ENCODE measurements at regions not wholly inside any gene's neighbourhood (a gene's known extent, or its start where the extent isn't known, plus 50 kb on each side); places are given as distances from the start of the nearest gene placed in this dataset.

DNA sequence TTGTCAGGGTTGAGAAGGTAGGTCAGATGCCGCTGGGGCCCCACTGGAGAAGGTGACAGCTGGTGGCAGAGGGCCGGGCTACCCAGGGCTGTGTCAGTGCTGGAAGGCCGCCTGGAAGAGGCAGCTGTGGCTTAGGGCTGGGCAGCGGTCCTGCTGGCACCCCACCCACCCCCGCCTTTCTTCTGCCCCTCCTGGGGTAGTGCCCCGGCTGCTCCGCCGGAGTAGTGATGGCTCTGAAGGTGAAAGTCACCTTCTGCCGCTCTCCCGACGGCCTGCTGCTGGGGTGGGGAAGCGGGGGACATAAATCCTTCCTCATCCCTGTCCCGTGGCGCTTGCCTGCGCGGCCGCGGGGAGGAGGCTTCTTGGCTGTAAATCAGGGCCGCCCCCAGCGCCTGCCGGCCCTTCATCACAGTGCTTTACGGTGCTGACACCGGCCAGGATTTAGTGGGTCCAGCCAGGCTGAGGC lies 332.2 kb downstream of the DYSF start:
- DNase-seq (ENCODE audit: low read depth, low spot score): no peak
- no peaks in the 10 kb centered on the region for H3K4me1 ChIP-seq (ENCODE audit: control insufficient read depth, insufficient read depth, low read length)
- H3K27me3 ChIP-seq (ENCODE audit: control insufficient read depth, insufficient read depth, low read length): no peaks in the 10 kb centered on the region
- H3K9me3 ChIP-seq (ENCODE audit: control insufficient read depth, insufficient read depth, low read length): no peaks in the 10 kb centered on the region
- no CpG with 5 or more reads among the region's 23 CpGs for WGBS (ENCODE audit: insufficient coverage, insufficient read length)
- no peaks in the 10 kb centered on the region for H3K36me3 ChIP-seq (ENCODE audit: control insufficient read depth, insufficient read depth, low read length)
- H3K4me3 ChIP-seq (ENCODE audit: low read length): no peak overlapping the region
- no peak overlapping the region for H3K27ac ChIP-seq (ENCODE audit: low read length)

DNA sequence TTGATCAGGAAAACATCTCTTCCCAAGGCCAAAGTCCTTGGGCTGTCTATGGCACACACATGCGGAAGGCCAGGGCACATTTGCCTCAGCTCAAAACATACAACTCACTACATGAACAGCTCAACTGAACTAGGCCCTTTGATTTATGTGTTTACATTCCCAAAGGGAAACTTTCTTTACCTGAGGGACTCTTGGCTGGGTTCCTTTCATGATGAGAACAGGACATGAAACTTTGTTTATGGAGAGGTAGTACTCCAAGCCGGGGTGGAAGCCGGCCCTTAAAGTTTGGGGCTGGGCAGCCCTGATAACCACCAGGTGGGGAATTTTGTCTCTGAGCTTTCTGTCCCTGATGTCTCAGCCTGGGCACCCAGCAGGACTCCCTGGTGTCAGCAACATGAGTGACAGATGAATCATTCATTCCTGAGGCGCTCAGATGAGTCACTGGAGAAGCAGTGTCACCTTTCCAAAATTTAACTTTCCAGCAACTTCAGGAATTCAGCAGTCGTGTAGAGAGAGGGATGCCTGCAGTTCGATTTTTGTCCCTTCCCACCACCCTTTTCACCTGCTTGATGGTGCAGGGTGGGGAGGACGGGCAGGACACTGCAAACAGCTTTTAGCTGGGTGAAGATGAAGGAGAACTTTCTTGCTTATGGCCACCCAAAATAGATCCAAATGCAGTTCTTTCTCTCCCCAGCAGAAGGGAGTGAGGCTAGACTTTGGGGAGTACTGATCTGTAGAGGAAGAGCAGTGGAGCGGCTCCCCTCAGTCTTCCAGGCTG lies 331.6 kb downstream of the DYSF start:
- DNase-seq (ENCODE audit: low read depth, low spot score): no peak
- no peaks in the 10 kb centered on the region for H3K27me3 ChIP-seq (ENCODE audit: control insufficient read depth, insufficient read depth, low read length)
- H3K36me3 ChIP-seq (ENCODE audit: control insufficient read depth, insufficient read depth, low read length): no peaks in the 10 kb centered on the region
- H3K4me3 ChIP-seq (ENCODE audit: low read length): no peak overlapping the region
- WGBS (ENCODE audit: insufficient coverage, insufficient read length): no CpG with 5 or more reads among the region's 8 CpGs
- H3K9me3 ChIP-seq (ENCODE audit: control insufficient read depth, insufficient read depth, low read length): no peaks in the 10 kb centered on the region
- no peak overlapping the region for H3K27ac ChIP-seq (ENCODE audit: low read length)
- H3K4me1 ChIP-seq (ENCODE audit: control insufficient read depth, insufficient read depth, low read length): no peaks in the 10 kb centered on the region

DNA sequence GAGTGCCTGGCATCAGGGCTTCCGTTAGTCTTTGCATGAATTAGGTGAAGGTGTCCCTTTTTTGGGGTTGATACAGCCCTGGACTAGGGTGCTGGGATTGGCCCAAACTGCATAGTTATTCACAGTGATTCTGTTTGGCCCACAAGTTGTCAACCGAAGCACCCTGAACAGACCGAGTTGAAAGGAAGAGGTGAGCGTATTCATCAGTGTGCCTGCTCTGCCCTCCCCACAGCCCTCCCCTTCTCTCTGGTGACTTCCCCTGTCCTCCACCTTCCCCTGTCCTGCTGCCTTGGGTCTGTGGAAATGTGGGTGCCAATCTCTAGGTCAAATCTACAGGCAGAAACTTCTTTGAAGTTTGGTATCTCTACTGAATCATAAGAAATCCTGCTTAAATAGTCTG lies 330.5 kb downstream of the DYSF start:
- Histone ChIP-seq H3K4me1 (ENCODE audit: control insufficient read depth, insufficient read depth, low read length) (no peaks in the 10 kb centered on the region), H3K27me3 (ENCODE audit: control insufficient read depth, insufficient read depth, low read length) (no peaks in the 10 kb centered on the region), H3K27ac (ENCODE audit: low read length) (no peak overlapping the region), H3K9me3 (ENCODE audit: control insufficient read depth, insufficient read depth, low read length) (no peaks in the 10 kb centered on the region), H3K36me3 (ENCODE audit: control insufficient read depth, insufficient read depth, low read length) (no peaks in the 10 kb centered on the region), H3K4me3 (ENCODE audit: low read length) (no peak overlapping the region)
- no peak for DNase-seq (ENCODE audit: low read depth, low spot score)
- WGBS (ENCODE audit: insufficient coverage, insufficient read length): no CpG with 5 or more reads among the region's 4 CpGs

DNA sequence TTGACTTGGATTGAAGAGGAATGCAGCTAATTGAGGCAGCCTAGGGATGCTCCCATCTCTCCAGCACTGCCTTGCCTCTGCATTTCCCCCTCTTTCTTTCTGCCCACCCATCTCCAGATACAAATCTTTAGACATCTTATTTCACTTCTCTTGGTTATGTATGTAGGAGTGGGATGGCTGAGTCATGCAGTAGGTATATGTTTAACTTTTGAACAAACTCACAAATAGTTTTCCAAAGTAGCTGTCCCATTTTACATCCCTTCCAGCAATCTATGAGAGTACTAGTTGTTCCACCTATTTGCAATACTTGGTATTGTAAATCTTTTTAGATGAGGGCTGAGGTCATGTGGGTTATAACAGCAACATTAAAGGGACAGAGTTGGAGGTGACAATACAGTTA lies 329.9 kb downstream of the DYSF start:
- DNase-seq (ENCODE audit: low read depth, low spot score): no peak
- H3K27ac ChIP-seq (ENCODE audit: low read length): no peak overlapping the region

DNA sequence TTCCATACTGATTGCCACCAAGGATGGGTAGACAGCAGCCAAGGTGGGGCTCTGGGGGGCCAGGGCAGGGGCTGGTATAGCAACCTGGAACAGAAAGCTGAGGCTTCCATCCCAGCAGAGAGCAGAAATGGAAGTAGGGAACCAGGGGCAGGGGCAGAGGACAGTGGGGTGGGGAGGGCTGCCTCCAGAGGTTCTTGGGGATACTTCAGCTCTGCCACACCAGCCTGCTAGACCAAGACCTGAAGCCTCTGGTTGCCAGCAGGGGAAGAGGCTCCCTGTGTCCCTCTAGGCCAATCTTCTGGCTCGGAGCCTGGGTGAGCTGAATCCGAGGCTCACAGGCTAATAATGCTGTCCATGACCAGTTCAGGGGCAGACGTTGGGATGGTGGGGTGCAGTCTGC lies 329.0 kb downstream of the DYSF start:
- Histone ChIP-seq H3K4me3 (ENCODE audit: low read length) (no peak overlapping the region), H3K27me3 (ENCODE audit: control insufficient read depth, insufficient read depth, low read length) (no peaks in the 10 kb centered on the region), H3K36me3 (ENCODE audit: control insufficient read depth, insufficient read depth, low read length) (no peaks in the 10 kb centered on the region), H3K9me3 (ENCODE audit: control insufficient read depth, insufficient read depth, low read length) (no peaks in the 10 kb centered on the region), H3K4me1 (ENCODE audit: control insufficient read depth, insufficient read depth, low read length) (no peaks in the 10 kb centered on the region), H3K27ac (ENCODE audit: low read length) (no peak overlapping the region)
- no CpG with 5 or more reads among the region's 3 CpGs for WGBS (ENCODE audit: insufficient coverage, insufficient read length)
- DNase-seq (ENCODE audit: low read depth, low spot score): no peak

More for the DNA sequence above, 329.9 kb downstream of the DYSF start:
- Histone ChIP-seq H3K27me3 (ENCODE audit: control insufficient read depth, insufficient read depth, low read length) (no peaks in the 10 kb centered on the region), H3K4me3 (ENCODE audit: low read length) (no peak overlapping the region), H3K36me3 (ENCODE audit: control insufficient read depth, insufficient read depth, low read length) (no peaks in the 10 kb centered on the region), H3K4me1 (ENCODE audit: control insufficient read depth, insufficient read depth, low read length) (no peaks in the 10 kb centered on the region), H3K9me3 (ENCODE audit: control insufficient read depth, insufficient read depth, low read length) (no peaks in the 10 kb centered on the region)

DNA sequence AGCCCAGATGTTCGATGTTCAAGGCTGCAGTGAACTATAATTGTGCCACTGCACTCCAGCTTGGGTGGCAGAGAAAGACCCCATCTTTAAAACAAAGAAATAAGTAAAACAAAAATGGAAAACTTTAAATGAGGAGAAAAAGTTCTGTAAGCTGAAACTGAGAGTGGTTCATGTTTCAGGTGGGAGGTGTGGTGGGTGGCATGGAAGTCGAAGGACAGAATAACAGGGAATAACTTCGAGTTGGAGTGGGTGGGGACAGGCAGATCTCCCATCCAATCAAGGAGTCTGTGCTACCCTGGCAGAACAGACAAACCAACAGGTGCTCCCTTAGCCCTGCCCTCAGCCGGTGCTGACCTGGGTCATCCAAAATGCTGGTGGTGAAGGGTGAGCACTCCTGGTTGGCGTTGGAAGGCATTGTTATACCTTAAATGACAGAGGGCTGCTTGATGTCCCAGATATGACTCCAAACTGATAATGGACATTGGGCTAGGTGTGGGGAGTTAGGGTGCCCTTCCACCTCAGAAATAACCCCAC lies 328.4 kb downstream of the DYSF start:
- Histone ChIP-seq H3K9me3 (ENCODE audit: control insufficient read depth, insufficient read depth, low read length) (no peaks in the 10 kb centered on the region), H3K4me3 (ENCODE audit: low read length) (no peak overlapping the region), H3K27ac (ENCODE audit: low read length) (no peak overlapping the region), H3K36me3 (ENCODE audit: control insufficient read depth, insufficient read depth, low read length) (no peaks in the 10 kb centered on the region), H3K4me1 (ENCODE audit: control insufficient read depth, insufficient read depth, low read length) (no peaks in the 10 kb centered on the region), H3K27me3 (ENCODE audit: control insufficient read depth, insufficient read depth, low read length) (no peaks in the 10 kb centered on the region)
- no CpG with 5 or more reads among the region's 5 CpGs for WGBS (ENCODE audit: insufficient coverage, insufficient read length)
- DNase-seq (ENCODE audit: low read depth, low spot score): no peak

DNA sequence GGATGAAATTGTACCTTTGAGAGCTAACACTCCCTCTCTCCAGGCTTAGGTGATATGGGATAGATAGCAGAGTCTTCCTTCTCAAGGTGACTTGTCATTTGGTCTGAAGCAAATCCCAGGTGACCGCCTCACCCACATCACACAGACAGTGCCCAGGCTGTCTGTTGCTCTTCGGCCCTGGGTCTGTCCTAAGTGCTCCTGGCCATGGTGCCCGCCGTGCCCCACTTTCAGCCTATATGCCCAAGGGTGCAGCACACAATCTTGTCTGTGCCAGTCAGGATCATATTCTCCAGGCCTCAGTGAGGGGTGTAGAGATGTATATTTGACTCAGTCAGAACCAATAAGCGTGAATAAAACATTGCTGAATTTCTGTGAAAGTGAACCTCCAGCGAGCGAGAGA lies 326.8 kb downstream of the DYSF start:
- Histone ChIP-seq H3K9me3 (ENCODE audit: control insufficient read depth, insufficient read depth, low read length) (no peaks in the 10 kb centered on the region), H3K27me3 (ENCODE audit: control insufficient read depth, insufficient read depth, low read length) (no peaks in the 10 kb centered on the region), H3K27ac (ENCODE audit: low read length) (no peak overlapping the region), H3K36me3 (ENCODE audit: control insufficient read depth, insufficient read depth, low read length) (no peaks in the 10 kb centered on the region), H3K4me1 (ENCODE audit: control insufficient read depth, insufficient read depth, low read length) (no peaks in the 10 kb centered on the region), H3K4me3 (ENCODE audit: low read length) (no peak overlapping the region)
- no CpG with 5 or more reads among the region's 7 CpGs for WGBS (ENCODE audit: insufficient coverage, insufficient read length)
- no peak for DNase-seq (ENCODE audit: low read depth, low spot score)

DNA sequence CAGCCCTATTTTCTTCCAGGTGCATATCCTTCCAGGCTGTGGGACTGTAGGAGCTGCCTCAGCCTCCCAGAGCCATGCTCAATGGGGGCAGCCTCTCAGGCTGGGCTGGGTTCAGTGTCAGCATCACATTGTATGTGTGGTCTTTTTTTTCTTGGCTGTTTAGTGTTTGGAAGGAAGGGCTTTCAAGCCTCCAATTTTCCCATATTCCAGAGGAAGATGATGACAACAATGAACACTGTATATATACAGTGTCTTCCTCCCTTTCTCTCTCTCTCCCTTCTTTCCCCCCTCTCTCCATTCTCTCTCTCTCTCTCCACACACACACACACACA lies 326.4 kb downstream of the DYSF start:
- DNase-seq (ENCODE audit: low read depth, low spot score): no peak
- H3K27me3 ChIP-seq (ENCODE audit: control insufficient read depth, insufficient read depth, low read length): no peaks in the 10 kb centered on the region
- no peaks in the 10 kb centered on the region for H3K9me3 ChIP-seq (ENCODE audit: control insufficient read depth, insufficient read depth, low read length)
- no peak overlapping the region for H3K27ac ChIP-seq (ENCODE audit: low read length)
- H3K4me1 ChIP-seq (ENCODE audit: control insufficient read depth, insufficient read depth, low read length): no peaks in the 10 kb centered on the region
- no peaks in the 10 kb centered on the region for H3K36me3 ChIP-seq (ENCODE audit: control insufficient read depth, insufficient read depth, low read length)
- H3K4me3 ChIP-seq (ENCODE audit: low read length): no peak overlapping the region

DNA sequence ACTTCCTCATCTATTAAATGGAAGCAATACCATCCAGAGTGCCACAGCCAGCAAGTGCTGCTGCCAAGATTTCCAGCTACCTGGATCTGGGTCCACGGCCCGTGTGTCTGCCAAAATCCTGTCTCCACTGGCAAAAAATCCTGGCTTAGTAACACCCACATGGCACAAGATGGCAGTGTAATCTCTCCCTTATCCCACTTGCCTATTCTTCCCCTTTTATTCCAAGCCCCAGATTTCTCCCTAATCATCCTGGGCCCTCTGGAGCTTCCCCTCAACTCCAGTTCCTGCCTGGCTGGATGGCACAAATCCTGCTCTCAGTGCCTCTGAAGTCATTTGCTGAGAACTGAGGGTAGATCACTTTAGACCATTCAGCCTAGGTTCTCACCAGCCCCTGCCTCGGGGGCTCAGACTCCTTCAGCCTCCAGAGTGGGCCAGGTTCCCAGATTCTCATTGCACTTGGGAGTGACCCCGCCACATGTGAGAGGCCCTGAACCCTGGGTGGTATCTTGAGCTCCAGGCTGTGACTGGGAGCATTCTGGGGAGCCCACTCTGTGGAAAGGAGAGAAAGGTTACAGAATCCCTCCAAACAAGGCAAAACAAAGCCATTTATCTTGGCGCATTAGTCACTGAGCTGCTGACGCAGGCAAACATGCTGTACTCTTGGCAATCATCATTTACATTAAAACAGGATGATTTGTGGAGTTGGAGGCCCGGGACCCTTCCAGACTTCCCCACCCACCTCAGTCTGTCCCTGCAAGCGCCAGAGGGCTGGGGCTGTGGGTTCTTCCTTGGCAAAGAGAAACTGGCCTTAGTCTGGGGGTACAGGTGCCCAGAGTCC lies 325.8 kb downstream of the DYSF start:
- Histone ChIP-seq H3K27ac (ENCODE audit: low read length) (no peak overlapping the region), H3K9me3 (ENCODE audit: control insufficient read depth, insufficient read depth, low read length) (no peaks in the 10 kb centered on the region), H3K36me3 (ENCODE audit: control insufficient read depth, insufficient read depth, low read length) (no peaks in the 10 kb centered on the region), H3K4me3 (ENCODE audit: low read length) (no peak overlapping the region), H3K27me3 (ENCODE audit: control insufficient read depth, insufficient read depth, low read length) (no peaks in the 10 kb centered on the region), H3K4me1 (ENCODE audit: control insufficient read depth, insufficient read depth, low read length) (no peaks in the 10 kb centered on the region)
- no peak for DNase-seq (ENCODE audit: low read depth, low spot score)
- WGBS (ENCODE audit: insufficient coverage, insufficient read length): no CpG with 5 or more reads among the region's 8 CpGs

DNA sequence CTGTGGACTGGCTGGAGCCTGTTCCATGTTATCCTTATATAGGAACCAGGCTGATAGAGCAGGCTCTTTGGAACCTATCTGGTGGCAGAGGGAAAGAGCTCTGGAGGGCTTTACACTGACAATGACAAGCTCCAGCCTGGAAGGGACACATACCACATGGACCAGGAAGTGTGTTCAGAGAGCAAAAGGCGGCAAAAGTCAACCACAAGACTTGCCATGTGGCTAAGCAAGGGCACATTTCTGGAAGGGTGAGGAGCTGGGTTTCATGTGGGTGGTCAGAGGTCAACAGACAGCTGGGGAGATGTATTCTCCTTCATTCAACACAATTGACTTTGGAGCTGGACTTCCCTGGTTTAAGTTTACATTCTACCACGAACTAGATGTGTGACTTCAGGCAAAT lies 325.2 kb downstream of the DYSF start:
- H3K27me3 ChIP-seq (ENCODE audit: control insufficient read depth, insufficient read depth, low read length): no peaks in the 10 kb centered on the region
- H3K4me1 ChIP-seq (ENCODE audit: control insufficient read depth, insufficient read depth, low read length): no peaks in the 10 kb centered on the region
- no peaks in the 10 kb centered on the region for H3K9me3 ChIP-seq (ENCODE audit: control insufficient read depth, insufficient read depth, low read length)
- no peaks in the 10 kb centered on the region for H3K36me3 ChIP-seq (ENCODE audit: control insufficient read depth, insufficient read depth, low read length)
- no peak for DNase-seq (ENCODE audit: low read depth, low spot score)
- no peak overlapping the region for H3K4me3 ChIP-seq (ENCODE audit: low read length)
- WGBS (ENCODE audit: insufficient coverage, insufficient read length): no CpG with 5 or more reads among the region's 2 CpGs
- H3K27ac ChIP-seq (ENCODE audit: low read length): no peak overlapping the region

Measured in iPS DF 6.9 (cell line).